ENCODE measurements at regions not wholly inside any gene's neighbourhood (a gene's known extent, or its start where the extent isn't known, plus 50 kb on each side); places are given as distances from the start of the nearest gene placed in this dataset.

DNA sequence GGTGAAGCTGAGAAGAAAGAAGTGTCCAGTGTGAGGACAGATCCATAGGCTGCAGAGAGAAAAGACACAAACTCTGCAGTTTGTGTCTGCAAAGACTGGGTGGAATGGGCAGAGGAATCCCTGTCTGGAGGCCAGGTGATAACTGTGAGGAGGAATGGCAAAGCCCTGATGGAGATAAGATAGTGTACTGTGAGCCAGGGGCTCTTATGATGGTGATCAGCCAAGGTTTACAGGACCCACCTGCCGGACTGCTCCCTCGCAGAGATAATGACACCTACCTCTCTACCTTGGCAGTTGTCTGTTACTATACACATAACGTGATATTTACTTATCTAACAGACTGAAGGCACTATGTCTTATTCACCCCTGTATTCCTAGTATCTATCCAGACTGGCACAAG, 92.6 kb upstream of the ASIC2 start:
- H3K27ac Mint-ChIP-seq (ENCODE audit: unreplicated experiment) = no peak overlapping the region

DNA sequence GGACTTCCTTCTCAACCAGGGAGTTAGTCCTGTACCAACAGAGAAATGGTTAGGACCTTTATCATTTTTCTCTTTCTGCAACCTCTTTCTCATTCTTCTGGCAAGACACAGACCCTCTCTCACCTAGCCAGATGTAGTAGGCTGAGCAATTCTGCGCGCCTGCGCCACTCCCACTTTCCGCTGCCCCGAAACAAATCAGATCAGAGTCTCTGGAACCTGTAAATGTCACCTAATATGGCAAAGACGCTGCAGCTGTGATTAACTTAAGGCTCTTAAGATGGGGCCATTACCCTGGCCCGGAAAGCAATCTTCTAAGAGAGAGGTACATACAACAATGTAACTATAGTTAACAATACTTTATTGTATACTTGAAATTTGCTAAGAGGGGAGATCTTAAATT, 94.3 kb upstream of the ASIC2 start:
- Mint-ChIP-seq H3K36me3 (ENCODE audit: unreplicated experiment) (no peaks in the 10 kb centered on the region), H3K27me3 (ENCODE audit: unreplicated experiment) (peaks cover under 1% of the 10 kb centered on the region), H3K4me3 (ENCODE audit: unreplicated experiment) (no peak overlapping the region), H3K9me3 (ENCODE audit: unreplicated experiment) (no peaks in the 10 kb centered on the region), H3K27ac (ENCODE audit: unreplicated experiment) (no peak overlapping the region), H3K4me1 (ENCODE audit: low read depth, unreplicated experiment) (no peaks in the 10 kb centered on the region)
- DNase-seq = no peak
- TF ChIP-seq CTCF (IDR thresholded peaks at IDR 0.05; ENCODE audit: partially characterized antibody, unreplicated experiment) = no peak

More for the DNA sequence above, 92.6 kb upstream of the ASIC2 start:
- H3K4me3 Mint-ChIP-seq (ENCODE audit: unreplicated experiment) = no peak overlapping the region
- no peaks in the 10 kb centered on the region for H3K27me3 Mint-ChIP-seq (ENCODE audit: unreplicated experiment)
- no peak for DNase-seq
- no peaks in the 10 kb centered on the region for H3K9me3 Mint-ChIP-seq (ENCODE audit: unreplicated experiment)
- no peaks in the 10 kb centered on the region for H3K4me1 Mint-ChIP-seq (ENCODE audit: low read depth, unreplicated experiment)
- TF ChIP-seq CTCF (IDR thresholded peaks at IDR 0.05; ENCODE audit: partially characterized antibody, unreplicated experiment) = no peak
- H3K36me3 Mint-ChIP-seq (ENCODE audit: unreplicated experiment) = no peaks in the 10 kb centered on the region

DNA sequence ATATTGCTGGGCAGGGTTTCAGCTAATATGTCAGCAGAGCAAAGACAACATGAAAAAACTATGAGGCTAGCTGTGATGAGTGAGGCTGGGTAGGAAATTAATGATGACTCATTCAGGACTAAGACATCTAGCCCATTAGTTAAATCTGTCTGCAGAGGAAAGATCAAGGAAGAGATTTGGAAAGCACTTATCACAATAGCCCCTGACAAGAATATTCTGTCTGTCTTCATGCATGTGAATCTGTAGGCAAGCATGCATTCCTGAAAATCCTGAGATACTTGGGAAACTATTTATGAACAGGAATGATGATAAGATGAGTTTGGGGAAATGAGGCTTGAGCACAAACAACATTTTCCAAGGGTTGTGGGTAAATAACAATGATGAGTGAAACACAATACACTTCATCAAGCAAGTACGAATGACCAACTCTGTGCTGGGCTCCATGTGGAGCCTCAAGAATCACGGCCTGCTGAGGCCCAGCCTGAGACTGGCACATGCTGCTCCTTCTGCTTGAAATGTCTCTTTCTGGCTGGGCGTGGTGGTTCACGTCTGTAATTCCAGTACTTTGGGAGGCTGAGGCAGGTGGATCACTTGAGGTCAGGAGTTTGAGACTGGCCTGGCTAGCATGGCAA, 96.5 kb upstream of the ASIC2 start:
- Mint-ChIP-seq H3K4me1 (ENCODE audit: low read depth, unreplicated experiment) (no peaks in the 10 kb centered on the region), H3K27me3 (ENCODE audit: unreplicated experiment) (peaks cover 4% of the 10 kb centered on the region), H3K4me3 (ENCODE audit: unreplicated experiment) (no peak overlapping the region), H3K27ac (ENCODE audit: unreplicated experiment) (no peak overlapping the region), H3K9me3 (ENCODE audit: unreplicated experiment) (no peaks in the 10 kb centered on the region), H3K36me3 (ENCODE audit: unreplicated experiment) (no peaks in the 10 kb centered on the region)
- no peak for DNase-seq
- no peak for TF ChIP-seq CTCF (IDR thresholded peaks at IDR 0.05; ENCODE audit: partially characterized antibody, unreplicated experiment)

- Mint-ChIP-seq H3K27ac (ENCODE audit: unreplicated experiment) (no peak overlapping the region), H3K27me3 (ENCODE audit: unreplicated experiment) (peaks cover 4% of the 10 kb centered on the region), H3K9me3 (ENCODE audit: unreplicated experiment) (no peaks in the 10 kb centered on the region), H3K4me1 (ENCODE audit: low read depth, unreplicated experiment) (no peaks in the 10 kb centered on the region), H3K36me3 (ENCODE audit: unreplicated experiment) (no peaks in the 10 kb centered on the region), H3K4me3 (ENCODE audit: unreplicated experiment) (no peak overlapping the region)
- no peak for TF ChIP-seq CTCF (IDR thresholded peaks at IDR 0.05; ENCODE audit: partially characterized antibody, unreplicated experiment)
- DNase-seq = no peak
These were observed 97.5 kb upstream of the ASIC2 start for GRCh38 chr17:33390479-33391176.

- TF ChIP-seq CTCF (IDR thresholded peaks at IDR 0.05; ENCODE audit: partially characterized antibody, unreplicated experiment) = no peak
- H3K4me1 Mint-ChIP-seq (ENCODE audit: low read depth, unreplicated experiment) = no peaks in the 10 kb centered on the region
- no peaks in the 10 kb centered on the region for H3K9me3 Mint-ChIP-seq (ENCODE audit: unreplicated experiment)
- H3K27ac Mint-ChIP-seq (ENCODE audit: unreplicated experiment) = no peak overlapping the region
- no peak for DNase-seq
- H3K4me3 Mint-ChIP-seq (ENCODE audit: unreplicated experiment) = no peak overlapping the region
- peaks cover 5% of the 10 kb centered on the region for H3K36me3 Mint-ChIP-seq (ENCODE audit: unreplicated experiment)
- H3K27me3 Mint-ChIP-seq (ENCODE audit: unreplicated experiment) = peaks cover 8% of the 10 kb centered on the region
These were observed 103.7 kb upstream of the ASIC2 start for GRCh38 chr17:33396818-33397217.

Measured in glutamatergic neuron (in vitro differentiated cells).